ENCODE measurements at regions not wholly inside any gene's neighbourhood (a gene's known extent, or its start where the extent isn't known, plus 50 kb on each side); places are given as distances from the start of the nearest gene placed in this dataset.
"Not testable (repeated sequence)": the region's sequence is repeated elsewhere in the genome, so short reads cannot be mapped to it uniquely, and the experiment has no call there.

DNA sequence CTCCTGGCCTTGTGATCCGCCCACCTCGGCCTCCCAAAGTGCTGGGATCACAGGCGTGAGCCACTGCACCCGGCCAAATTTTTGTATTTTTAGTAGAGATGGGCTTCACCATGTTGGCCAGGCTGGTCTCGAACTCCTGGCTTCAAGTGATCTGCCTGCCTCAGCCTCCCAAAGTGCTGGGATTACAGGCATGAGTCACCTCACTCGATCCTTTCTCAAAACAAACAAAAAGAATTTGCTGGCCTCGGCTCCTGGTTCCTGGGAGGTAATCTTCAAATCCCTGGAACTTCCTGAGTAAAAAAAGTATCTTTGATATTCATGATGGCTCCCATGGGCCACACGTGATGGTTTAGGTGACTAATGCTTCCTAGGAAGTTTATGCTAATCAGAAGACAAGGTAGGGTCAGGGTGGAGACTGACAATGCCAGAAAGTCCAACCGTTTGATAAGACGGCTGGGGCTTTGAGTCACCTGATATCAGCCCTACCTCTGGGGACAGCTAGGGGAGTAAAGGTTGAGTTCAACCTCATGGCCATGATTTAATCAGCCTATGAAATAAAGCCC is 113.1 kb upstream of the NEK6 start:
- TF ChIP-seq, protein P1, sequence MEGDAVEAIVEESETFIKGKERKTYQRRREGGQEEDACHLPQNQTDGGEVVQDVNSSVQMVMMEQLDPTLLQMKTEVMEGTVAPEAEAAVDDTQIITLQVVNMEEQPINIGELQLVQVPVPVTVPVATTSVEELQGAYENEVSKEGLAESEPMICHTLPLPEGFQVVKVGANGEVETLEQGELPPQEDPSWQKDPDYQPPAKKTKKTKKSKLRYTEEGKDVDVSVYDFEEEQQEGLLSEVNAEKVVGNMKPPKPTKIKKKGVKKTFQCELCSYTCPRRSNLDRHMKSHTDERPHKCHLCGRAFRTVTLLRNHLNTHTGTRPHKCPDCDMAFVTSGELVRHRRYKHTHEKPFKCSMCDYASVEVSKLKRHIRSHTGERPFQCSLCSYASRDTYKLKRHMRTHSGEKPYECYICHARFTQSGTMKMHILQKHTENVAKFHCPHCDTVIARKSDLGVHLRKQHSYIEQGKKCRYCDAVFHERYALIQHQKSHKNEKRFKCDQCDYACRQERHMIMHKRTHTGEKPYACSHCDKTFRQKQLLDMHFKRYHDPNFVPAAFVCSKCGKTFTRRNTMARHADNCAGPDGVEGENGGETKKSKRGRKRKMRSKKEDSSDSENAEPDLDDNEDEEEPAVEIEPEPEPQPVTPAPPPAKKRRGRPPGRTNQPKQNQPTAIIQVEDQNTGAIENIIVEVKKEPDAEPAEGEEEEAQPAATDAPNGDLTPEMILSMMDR (IDR thresholded peaks at IDR 0.05): peak in 1 of 3 donors; percentile 30
- TF ChIP-seq POLR2A (IDR thresholded peaks at IDR 0.05): not testable (repeated sequence)
